ENCODE measurements at regions not wholly inside any gene's neighbourhood (a gene's known extent, or its start where the extent isn't known, plus 50 kb on each side); places are given as distances from the start of the nearest gene placed in this dataset.

DNA sequence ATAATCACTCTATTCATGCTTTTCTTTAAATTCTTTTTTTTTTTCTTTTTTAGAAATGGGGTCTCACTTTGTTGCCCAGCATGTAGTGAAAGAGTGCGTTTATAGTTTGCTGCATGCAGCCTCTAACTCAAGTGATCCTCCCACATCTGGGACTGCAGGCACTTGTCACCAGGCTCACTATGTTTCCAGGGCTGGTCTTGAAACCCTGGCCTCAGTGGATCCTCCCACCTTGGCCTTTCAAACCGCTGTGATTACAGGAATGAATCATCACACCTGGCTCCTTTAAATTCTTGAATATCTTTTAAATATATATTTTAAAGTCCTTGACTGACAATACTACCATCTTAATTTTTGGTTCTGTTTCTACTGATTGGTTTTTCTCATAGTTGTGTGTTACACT is 591.6 kb upstream of the KCND2 start:
- DNase-seq (ENCODE audit: low read depth) = no peak
- TF ChIP-seq CTCF (conservative IDR thresholded peaks at IDR 0.05; ENCODE audit: low read depth, low read length) = no peak
- H3K4me3 ChIP-seq (ENCODE audit: low read length) = no peak overlapping the region

DNA sequence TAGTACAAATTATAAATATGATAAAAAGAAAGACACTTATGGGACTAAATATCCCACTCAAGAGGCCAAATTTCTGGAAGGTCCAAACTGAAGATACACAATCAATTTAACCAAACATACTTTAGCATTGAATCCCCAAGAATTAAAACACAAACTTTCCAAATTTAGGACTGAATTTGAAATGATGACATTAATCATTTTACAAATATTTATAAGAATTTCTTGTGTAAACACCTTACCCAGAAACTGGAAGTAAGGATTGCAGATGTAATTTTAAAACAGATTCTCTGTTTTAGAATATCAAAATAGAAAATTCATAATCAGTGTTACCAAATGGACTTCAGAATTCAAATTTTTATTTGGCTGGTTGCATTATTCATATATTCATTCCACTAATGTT is 588.2 kb upstream of the KCND2 start:
- no peak for TF ChIP-seq CTCF (conservative IDR thresholded peaks at IDR 0.05; ENCODE audit: low read depth, low read length)
- no peak for DNase-seq (ENCODE audit: low read depth)
- H3K4me3 ChIP-seq (ENCODE audit: low read length) = no peak overlapping the region

- H3K4me3 ChIP-seq (ENCODE audit: low read length) = no peak overlapping the region
- no peak for DNase-seq (ENCODE audit: low read depth)
- no peak for TF ChIP-seq CTCF (conservative IDR thresholded peaks at IDR 0.05; ENCODE audit: low read depth, low read length)
Observed at GRCh38 chr7:119685906-119686305, 587.1 kb upstream of the KCND2 start.

DNA sequence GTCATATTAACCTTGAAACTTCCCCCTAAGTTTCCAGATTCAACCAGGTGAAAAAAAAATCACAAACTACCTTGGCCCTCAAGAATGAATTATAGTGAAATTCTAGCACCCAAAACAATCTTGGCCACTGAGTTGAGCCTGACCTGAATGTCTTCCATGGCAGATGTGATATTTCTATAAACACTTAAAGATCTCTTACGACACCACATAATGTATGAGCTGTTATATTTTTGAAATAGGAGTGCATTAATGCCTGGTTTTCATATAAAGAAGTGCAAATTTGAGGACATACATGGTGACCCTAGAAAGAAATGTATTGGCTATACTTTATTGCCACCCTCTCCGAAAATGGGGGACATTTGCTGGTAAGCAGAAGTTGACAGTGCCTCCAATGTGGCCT is 584.1 kb upstream of the KCND2 start:
- H3K4me3 ChIP-seq (ENCODE audit: low read length) = no peak overlapping the region
- TF ChIP-seq CTCF (conservative IDR thresholded peaks at IDR 0.05; ENCODE audit: low read depth, low read length) = no peak
- DNase-seq (ENCODE audit: low read depth) = no peak

DNA sequence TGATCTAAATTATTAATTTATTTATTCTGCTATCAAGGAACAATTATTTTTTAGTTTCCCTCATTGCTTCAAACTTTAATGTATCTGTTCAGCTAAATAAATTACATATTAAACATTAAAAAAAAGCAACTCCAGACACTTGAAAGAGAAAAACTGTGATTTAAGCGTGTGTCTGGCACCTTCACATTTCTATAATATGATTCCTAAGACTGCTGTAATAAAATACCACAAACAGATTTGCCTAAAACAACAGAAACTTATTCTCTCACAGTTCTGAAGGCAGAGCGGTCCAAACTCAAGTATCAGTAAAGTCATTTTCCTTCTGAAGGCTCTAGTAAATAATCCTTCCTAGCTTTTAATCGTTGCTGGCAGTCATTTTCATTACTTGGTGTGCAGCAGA is 580.4 kb upstream of the KCND2 start:
- DNase-seq (ENCODE audit: low read depth) = no peak
- H3K4me3 ChIP-seq (ENCODE audit: low read length) = no peak overlapping the region
- no peak for TF ChIP-seq CTCF (conservative IDR thresholded peaks at IDR 0.05; ENCODE audit: low read depth, low read length)

- no peak for DNase-seq (ENCODE audit: low read depth)
- no peak overlapping the region for H3K4me3 ChIP-seq (ENCODE audit: low read length)
- no peak for TF ChIP-seq CTCF (conservative IDR thresholded peaks at IDR 0.05; ENCODE audit: low read depth, low read length)
Observed at GRCh38 chr7:119694506-119694905, 578.5 kb upstream of the KCND2 start.

- no peak for DNase-seq (ENCODE audit: low read depth)
- H3K4me3 ChIP-seq (ENCODE audit: low read length) = no peak overlapping the region
- TF ChIP-seq CTCF (conservative IDR thresholded peaks at IDR 0.05; ENCODE audit: low read depth, low read length) = no peak
Observed at GRCh38 chr7:119696336-119696735, 576.6 kb upstream of the KCND2 start.

All from retinal pigment epithelial cell (primary cell).